ENCODE measurements at regions not wholly inside any gene's neighbourhood (a gene's known extent, or its start where the extent isn't known, plus 50 kb on each side); places are given as distances from the start of the nearest gene placed in this dataset.

DNA sequence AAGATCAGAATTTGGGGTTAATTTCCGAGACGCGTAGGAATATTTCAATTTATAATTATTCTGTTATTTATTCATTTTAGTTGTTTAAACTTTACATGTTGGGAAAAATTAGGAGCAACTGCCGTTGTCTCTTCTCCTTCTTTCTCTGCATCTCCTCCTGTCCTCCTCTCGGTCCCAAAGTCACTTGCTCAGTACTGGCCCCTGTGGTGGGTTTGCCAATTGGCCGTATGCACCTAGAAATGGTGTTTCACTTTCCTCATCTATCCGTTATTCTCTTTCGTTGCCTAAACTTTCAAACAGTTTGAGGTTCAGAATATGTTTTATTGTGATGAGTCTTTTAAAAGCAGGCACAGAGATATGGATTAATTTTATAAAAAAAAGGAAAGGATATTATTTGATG is 517.9 kb downstream of the PLCL1 start:
- TF ChIP-seq EZH2 (IDR thresholded peaks at IDR 0.05; ENCODE audit: insufficient read depth, poor library complexity, severe bottlenecking) (no peak), EZH2phosphoT487 (IDR thresholded peaks at IDR 0.05; ENCODE audit: insufficient read depth, low read depth) (no peak)
